Smooth muscle cell (in vitro differentiated cells): ENCODE measurements at regions not wholly inside any gene's neighbourhood (a gene's known extent, or its start where the extent isn't known, plus 50 kb on each side); places are given as distances from the start of the nearest gene placed in this dataset.

Experiments used
- DNase-seq: peaks from one replicate; lab custom pipeline; 2025; ENCODE audit not compliant: unreplicated experiment; lab: John Stamatoyannopoulos, UW
- H2AFZ ChIP-seq: fragments of 200-600 bp; sonication (generic); 2 replicates; pipeline ENCODE4 v1.6.0; 2016; ENCODE audit warnings: antibody characterized with exemption, low read depth, mild to moderate bottlenecking
- H3F3A ChIP-seq: fragments of 200-600 bp; sonication (generic); 2 replicates; pipeline ENCODE4 v1.6.0; 2017; ENCODE audit warnings: antibody characterized with exemption, low read depth
- H3K27ac ChIP-seq: fragments of 200-600 bp; sonication (generic); 2 replicates; pipeline ENCODE4 v1.5.1; 2016; ENCODE audit warnings: low read depth, mild to moderate bottlenecking
- H3K27me3 ChIP-seq: fragments of 200-600 bp; sonication (generic); 2 replicates; pipeline ENCODE4 v1.6.1; 2016; ENCODE audit warnings: low read depth, mild to moderate bottlenecking
- H3K36me3 ChIP-seq: fragments of 200-600 bp; sonication (generic); 2 replicates; pipeline ENCODE4 v1.5.1; 2016; ENCODE audit warnings: low read depth
- H3K4me1 ChIP-seq: fragments of 200-600 bp; sonication (generic); 2 replicates; pipeline ENCODE4 v1.5.1; 2016; ENCODE audit warnings: low read depth
- H3K4me2 ChIP-seq: fragments of 200-600 bp; sonication (generic); 2 replicates; pipeline ENCODE4 v1.6.0; 2016; ENCODE audit warnings: mild to moderate bottlenecking
- H3K4me3 ChIP-seq: fragments of 200-600 bp; sonication (generic); 2 replicates; pipeline ENCODE4 v1.5.1; 2016; ENCODE audit warnings: mild to moderate bottlenecking
- H3K79me2 ChIP-seq: fragments of 200-600 bp; sonication (generic); 2 replicates; pipeline ENCODE4 v1.6.0; 2016; ENCODE audit warnings: low read depth, mild to moderate bottlenecking
- H3K9ac ChIP-seq: fragments of 200-600 bp; sonication (generic); 2 replicates; pipeline ENCODE4 v1.6.0; 2016; ENCODE audit warnings: low read depth
- H3K9me3 ChIP-seq: fragments of 200-600 bp; sonication (generic); replicated peaks from 2 replicates; pipeline ENCODE4 v1.5.1; 2016; ENCODE audit warnings: low read depth
- H4K20me1 ChIP-seq: fragments of 200-600 bp; sonication (generic); 2 replicates; pipeline ENCODE4 v1.6.0; 2016; ENCODE audit warnings: low read depth
- WGBS: methylation state at CpG from one replicate; pipeline ENCODE4 v1.1.7; 2016; ENCODE audit warnings: low lambda C conversion rate; 5-methylcytosine and 5-hydroxymethylcytosine counted together
- TF ChIP-seq, protein P1 (sequence below): fragments of 200-600 bp; sonication (generic); IDR thresholded peaks from 2 replicates; pipeline ENCODE4 v1.5.1; 2017; ENCODE audit warnings: borderline replicate concordance, mild to moderate bottlenecking, antibody characterized with exemption; ENCODE audit not compliant: insufficient read depth, poor library complexity, severe bottlenecking

DNA sequence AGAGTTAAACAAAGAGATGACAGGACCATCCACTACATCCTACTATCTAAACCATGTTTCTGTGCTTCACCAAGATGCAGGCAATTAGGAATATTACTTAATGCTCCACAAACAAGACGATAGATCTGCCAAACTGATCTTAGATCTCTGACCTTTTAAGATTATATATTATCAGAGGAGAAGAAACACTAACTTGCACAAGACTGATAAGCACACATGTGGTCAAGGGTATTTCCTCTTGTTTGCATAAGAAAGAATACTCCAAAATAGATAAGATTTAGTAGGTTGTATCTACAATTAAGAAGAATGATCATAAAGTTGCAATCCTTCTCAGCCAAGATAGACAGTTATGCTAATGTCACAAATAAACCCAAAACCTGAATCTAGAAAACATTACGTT, 601.0 kb upstream of the ACO1 start:
- Histone ChIP-seq H3F3A (no peaks in the 10 kb centered on the region), H3K4me3 (no peak overlapping the region), H3K9ac (no peak overlapping the region), H4K20me1 (no peaks in the 10 kb centered on the region), H3K36me3 (no peaks in the 10 kb centered on the region), H3K4me2 (no peak overlapping the region), H3K79me2 (no peaks in the 10 kb centered on the region), H2AFZ (no peak overlapping the region), H3K27ac (no peak overlapping the region), H3K9me3 (no peaks in the 10 kb centered on the region), H3K27me3 (no peaks in the 10 kb centered on the region), H3K4me1 (no peaks in the 10 kb centered on the region)
- TF ChIP-seq, protein P1, sequence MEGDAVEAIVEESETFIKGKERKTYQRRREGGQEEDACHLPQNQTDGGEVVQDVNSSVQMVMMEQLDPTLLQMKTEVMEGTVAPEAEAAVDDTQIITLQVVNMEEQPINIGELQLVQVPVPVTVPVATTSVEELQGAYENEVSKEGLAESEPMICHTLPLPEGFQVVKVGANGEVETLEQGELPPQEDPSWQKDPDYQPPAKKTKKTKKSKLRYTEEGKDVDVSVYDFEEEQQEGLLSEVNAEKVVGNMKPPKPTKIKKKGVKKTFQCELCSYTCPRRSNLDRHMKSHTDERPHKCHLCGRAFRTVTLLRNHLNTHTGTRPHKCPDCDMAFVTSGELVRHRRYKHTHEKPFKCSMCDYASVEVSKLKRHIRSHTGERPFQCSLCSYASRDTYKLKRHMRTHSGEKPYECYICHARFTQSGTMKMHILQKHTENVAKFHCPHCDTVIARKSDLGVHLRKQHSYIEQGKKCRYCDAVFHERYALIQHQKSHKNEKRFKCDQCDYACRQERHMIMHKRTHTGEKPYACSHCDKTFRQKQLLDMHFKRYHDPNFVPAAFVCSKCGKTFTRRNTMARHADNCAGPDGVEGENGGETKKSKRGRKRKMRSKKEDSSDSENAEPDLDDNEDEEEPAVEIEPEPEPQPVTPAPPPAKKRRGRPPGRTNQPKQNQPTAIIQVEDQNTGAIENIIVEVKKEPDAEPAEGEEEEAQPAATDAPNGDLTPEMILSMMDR: no peak
- DNase-seq: no peak
- 76% methylated on average over 2 of the region's 2 CpGs for WGBS

DNA sequence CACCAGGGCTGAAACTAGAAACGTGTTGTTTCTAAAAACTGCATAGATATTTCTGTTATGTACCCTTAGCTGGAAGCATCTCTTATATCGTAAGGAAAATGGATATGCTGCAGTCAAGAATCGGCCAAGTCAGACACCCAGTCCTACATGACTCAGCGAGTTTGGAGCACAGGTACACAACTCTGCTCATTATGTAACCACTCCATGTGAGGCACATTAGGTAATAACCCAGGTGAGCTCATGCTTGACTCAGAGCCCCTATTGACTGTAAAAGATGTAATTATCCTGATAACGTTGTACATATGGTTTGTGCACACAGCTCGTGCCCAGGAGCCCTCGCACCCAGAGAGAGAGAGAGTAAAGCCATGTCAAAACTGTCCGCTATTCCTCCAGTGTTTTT, 593.7 kb upstream of the ACO1 start:
- H3K4me3 ChIP-seq: no peak overlapping the region
- DNase-seq: no peak
- H3K27ac ChIP-seq: no peak overlapping the region
- no peak overlapping the region for H3K4me2 ChIP-seq
- no peaks in the 10 kb centered on the region for H3K9me3 ChIP-seq
- TF ChIP-seq, protein P1: no peak
- H3K27me3 ChIP-seq: no peaks in the 10 kb centered on the region
- H4K20me1 ChIP-seq: no peaks in the 10 kb centered on the region
- H3K9ac ChIP-seq: no peak overlapping the region
- no peaks in the 10 kb centered on the region for H3F3A ChIP-seq
- H3K4me1 ChIP-seq: no peaks in the 10 kb centered on the region
- H2AFZ ChIP-seq: no peak overlapping the region
- H3K36me3 ChIP-seq: no peaks in the 10 kb centered on the region
- H3K79me2 ChIP-seq: no peaks in the 10 kb centered on the region
- whole genome bisulfite sequencing: 94% methylated on average over 8 of the region's 8 CpGs

DNA sequence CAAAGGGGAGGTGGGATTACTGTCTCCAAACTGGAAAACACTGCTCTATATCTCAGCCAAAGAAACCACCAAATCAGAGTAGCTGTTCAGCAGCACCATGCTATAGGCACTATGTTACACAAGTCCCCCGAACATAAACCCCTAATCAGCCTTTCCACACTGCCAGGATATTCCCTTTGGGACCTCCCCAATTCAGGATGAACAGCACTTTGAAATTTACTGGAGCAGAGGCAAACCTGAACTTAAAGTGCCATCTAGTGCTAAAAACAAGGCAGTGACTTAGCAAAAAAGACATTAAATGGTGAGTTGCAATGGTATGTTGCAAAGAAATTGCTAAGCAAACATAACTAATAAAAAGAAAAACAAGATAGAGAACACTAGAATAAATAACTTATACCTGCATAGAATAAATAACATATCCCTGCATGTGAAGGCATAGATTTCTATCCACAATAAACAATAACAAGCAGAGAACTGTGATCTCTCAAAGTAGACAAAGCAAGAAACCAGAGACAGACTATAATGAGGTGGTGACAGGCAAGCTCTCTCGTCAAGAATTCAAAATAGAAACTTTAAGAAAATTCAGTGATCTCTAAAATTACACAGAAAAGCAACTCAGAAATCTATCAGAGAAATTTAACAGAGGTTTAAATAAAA, 584.4 kb upstream of the ACO1 start:
- H3K9me3 ChIP-seq: no peaks in the 10 kb centered on the region
- no peaks in the 10 kb centered on the region for H3K36me3 ChIP-seq
- peak overlapping the region; percentile 60 for H2AFZ ChIP-seq
- 20% methylated on average over 2 of the region's 2 CpGs for WGBS
- H3K79me2 ChIP-seq: no peaks in the 10 kb centered on the region
- H3K27me3 ChIP-seq: no peaks in the 10 kb centered on the region
- H3F3A ChIP-seq: no peaks in the 10 kb centered on the region
- H3K4me3 ChIP-seq: no peak overlapping the region
- H4K20me1 ChIP-seq: no peaks in the 10 kb centered on the region
- TF ChIP-seq, protein P1: peak; percentile 72
- H3K27ac ChIP-seq: no peak overlapping the region
- no peaks in the 10 kb centered on the region for H3K4me1 ChIP-seq
- DNase-seq: no peak
- H3K9ac ChIP-seq: no peak overlapping the region
- H3K4me2 ChIP-seq: no peak overlapping the region
